Parathyroid adenoma (tissue), 2 donors: ENCODE measurements at regions not wholly inside any gene's neighbourhood (a gene's known extent, or its start where the extent isn't known, plus 50 kb on each side); places are given as distances from the start of the nearest gene placed in this dataset.

Source experiments
- H2AFZ ChIP-seq: fragments of 300-600 bp; sonication (generic); one replicate; pipeline ENCODE4 v1.7.0; 2017; ENCODE audit warnings: antibody characterized with exemption, mild to moderate bottlenecking
- H3K27ac ChIP-seq: fragments of 300-600 bp; sonication (generic); one replicate; pipeline ENCODE4 v1.7.0; 2017
- H3K27me3 ChIP-seq: fragments of 300-600 bp; sonication (generic); one replicate; pipeline ENCODE4 v1.7.0; 2017; ENCODE audit warnings: low read length; ENCODE audit not compliant: control insufficient read depth, insufficient read depth
- H3K36me3 ChIP-seq: fragments of 300-600 bp; sonication (generic); one replicate; pipeline ENCODE4 v1.7.0; 2017; ENCODE audit warnings: low read length; ENCODE audit not compliant: control insufficient read depth, insufficient read depth
- H3K4me1 ChIP-seq: fragments of 300-600 bp; sonication (generic); one replicate; pipeline ENCODE4 v1.7.0; 2017; ENCODE audit warnings: control low read depth
- H3K4me2 ChIP-seq: fragments of 300-600 bp; sonication (generic); one replicate; pipeline ENCODE4 v1.7.0; 2017; ENCODE audit warnings: low read length
- H3K4me3 ChIP-seq: fragments of 300-600 bp; sonication (generic); one replicate; pipeline ENCODE4 v1.7.0; 2017; ENCODE audit warnings: low read depth, low read length
- H3K79me2 ChIP-seq: fragments of 300-600 bp; sonication (generic); one replicate; pipeline ENCODE4 v1.7.0; 2017; ENCODE audit warnings: control low read depth
- H3K9ac ChIP-seq: fragments of 300-600 bp; sonication (generic); one replicate; pipeline ENCODE4 v1.7.0; 2017; ENCODE audit warnings: mild to moderate bottlenecking
- H3K9me3 ChIP-seq: fragments of 300-600 bp; sonication (generic); one replicate; pipeline ENCODE4 v1.7.0; 2017; ENCODE audit warnings: low read length; ENCODE audit not compliant: control insufficient read depth
- CTCF ChIP-seq: fragments of 300-600 bp; sonication (generic); IDR thresholded peaks from one replicate; pipeline ENCODE4 v1.7.0; 2017; ENCODE audit warnings: antibody characterized with exemption, mild to moderate bottlenecking
- donor health status: primary hyperparathyroidism.

DNA sequence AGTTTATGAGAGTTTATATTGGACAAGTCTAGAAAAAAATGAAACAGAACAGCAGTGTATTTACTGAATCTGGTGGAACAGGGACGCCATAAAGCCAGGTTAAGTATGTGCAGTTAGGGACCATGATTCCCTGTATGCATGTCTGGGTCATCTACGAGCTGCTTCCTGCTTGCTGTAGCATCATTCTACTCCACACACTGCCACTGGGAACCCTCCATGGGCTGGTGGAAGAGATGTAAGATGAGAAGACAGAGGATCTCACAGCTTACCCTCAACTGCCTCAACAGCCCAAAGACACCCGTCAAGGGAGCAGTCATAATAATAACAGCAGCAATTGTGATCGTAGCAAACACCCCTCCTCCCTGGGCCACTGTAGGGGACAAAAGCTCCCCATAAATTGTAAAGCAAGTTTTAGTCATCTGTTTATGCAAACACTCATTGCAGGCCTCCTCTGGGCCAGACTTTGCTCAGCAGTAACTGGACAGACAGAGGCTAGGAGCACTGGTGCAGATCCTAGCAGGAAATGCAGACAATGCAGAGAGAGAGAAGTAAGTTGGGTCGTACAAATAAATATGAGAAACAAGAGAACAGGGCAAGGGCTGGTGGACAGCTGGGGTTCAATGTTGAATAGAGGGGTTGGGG lies 188.0 kb downstream of the SOX9 start:
- H3K4me3 ChIP-seq: no peak overlapping the region
- no peaks in the 10 kb centered on the region for H3K4me1 ChIP-seq
- no peak overlapping the region for H3K4me2 ChIP-seq
- no peak overlapping the region for H3K9ac ChIP-seq
- no peaks in the 10 kb centered on the region for H3K79me2 ChIP-seq
- no peaks in the 10 kb centered on the region for H3K27me3 ChIP-seq
- TF ChIP-seq CTCF: no peak
- H2AFZ ChIP-seq: no peak overlapping the region
- H3K27ac ChIP-seq: no peak overlapping the region
- no peaks in the 10 kb centered on the region for H3K36me3 ChIP-seq
- no peaks in the 10 kb centered on the region for H3K9me3 ChIP-seq

- Histone ChIP-seq H2AFZ (no peak overlapping the region), H3K9me3 (no peaks in the 10 kb centered on the region), H3K79me2 (no peaks in the 10 kb centered on the region), H3K27ac (no peak overlapping the region), H3K4me3 (no peak overlapping the region), H3K27me3 (no peaks in the 10 kb centered on the region), H3K4me1 (no peaks in the 10 kb centered on the region), H3K9ac (no peak overlapping the region), H3K4me2 (no peak overlapping the region), H3K36me3 (no peaks in the 10 kb centered on the region)
- TF ChIP-seq CTCF: no peak
Measured at GRCh38 chr17:72311004-72311403, 190.2 kb downstream of the SOX9 start.

GRCh38 chr17:72315122-72315913 lies 194.5 kb downstream of the SOX9 start:
- Histone ChIP-seq H3K27ac (no peak overlapping the region), H3K9ac (no peak overlapping the region)
- TF ChIP-seq CTCF: no peak

DNA sequence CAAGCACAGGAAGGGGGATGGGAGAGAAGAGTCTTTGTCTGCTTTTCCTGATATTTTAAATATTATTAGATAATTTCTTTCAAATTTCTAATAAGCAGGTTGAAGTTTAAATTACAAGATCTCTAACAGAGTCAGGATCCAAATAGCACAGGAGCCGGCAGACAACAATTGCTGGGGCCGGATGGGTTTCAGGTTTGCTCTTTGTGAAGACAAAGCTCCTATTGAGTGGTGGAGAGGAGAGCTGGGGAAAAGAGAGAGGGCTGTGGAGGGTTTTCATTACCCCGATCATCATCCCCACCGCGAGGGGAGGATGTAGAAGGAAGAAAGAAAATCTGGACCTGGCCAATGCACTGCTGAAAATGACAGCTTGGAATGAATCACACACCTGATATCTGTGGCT lies 197.3 kb downstream of the SOX9 start:
- Histone ChIP-seq H2AFZ (no peak overlapping the region), H3K36me3 (no peaks in the 10 kb centered on the region), H3K9ac (no peak overlapping the region), H3K4me2 (no peak overlapping the region), H3K79me2 (no peaks in the 10 kb centered on the region), H3K4me3 (no peak overlapping the region), H3K9me3 (no peaks in the 10 kb centered on the region), H3K4me1 (no peaks in the 10 kb centered on the region), H3K27me3 (no peaks in the 10 kb centered on the region), H3K27ac (no peak overlapping the region)
- TF ChIP-seq CTCF: no peak

More at GRCh38 chr17:72315122-72315913, 194.5 kb downstream of the SOX9 start:
- H3K4me3 ChIP-seq: no peak overlapping the region
- H3K4me2 ChIP-seq: no peak overlapping the region
- no peak overlapping the region for H2AFZ ChIP-seq
- no peaks in the 10 kb centered on the region for H3K9me3 ChIP-seq
- H3K79me2 ChIP-seq: no peaks in the 10 kb centered on the region
- no peaks in the 10 kb centered on the region for H3K27me3 ChIP-seq
- H3K4me1 ChIP-seq: no peaks in the 10 kb centered on the region
- no peaks in the 10 kb centered on the region for H3K36me3 ChIP-seq

GRCh38 chr17:72321896-72322295 lies 201.1 kb downstream of the SOX9 start:
- Histone ChIP-seq H3K9ac (no peak overlapping the region), H3K4me3 (no peak overlapping the region), H2AFZ (no peak overlapping the region), H3K9me3 (no peaks in the 10 kb centered on the region), H3K4me1 (no peaks in the 10 kb centered on the region), H3K36me3 (no peaks in the 10 kb centered on the region), H3K27ac (no peak overlapping the region), H3K27me3 (no peaks in the 10 kb centered on the region), H3K4me2 (no peak overlapping the region), H3K79me2 (no peaks in the 10 kb centered on the region)
- TF ChIP-seq CTCF: no peak
